ENCODE measurements at regions not wholly inside any gene's neighbourhood (a gene's known extent, or its start where the extent isn't known, plus 50 kb on each side); places are given as distances from the start of the nearest gene placed in this dataset.
"Not testable (repeated sequence)": the region's sequence is repeated elsewhere in the genome, so short reads cannot be mapped to it uniquely, and the experiment has no call there.

GRCh38 chr9:41269054-41269453, 79.9 kb upstream of the ZNG1F start:
- not testable (repeated sequence) for H3K4me1 ChIP-seq (ENCODE audit: insufficient read depth, low read length); H3K9ac ChIP-seq (ENCODE audit: low read depth, low read length); H3K27ac ChIP-seq (ENCODE audit: low read length); H3K4me3 ChIP-seq (ENCODE audit: low read length); H3K9me3 ChIP-seq (ENCODE audit: insufficient read depth, low read depth, low read length); H3K36me3 ChIP-seq (ENCODE audit: insufficient read depth, low read depth, low read length)
- H3K27me3 ChIP-seq (ENCODE audit: insufficient read depth, low read length): peaks cover 46% of the 10 kb centered on the region

- H3K9ac ChIP-seq (ENCODE audit: low read depth, low read length); H3K36me3 ChIP-seq (ENCODE audit: insufficient read depth, low read depth, low read length); H3K9me3 ChIP-seq (ENCODE audit: insufficient read depth, low read depth, low read length); H3K27ac ChIP-seq (ENCODE audit: low read length); H3K4me1 ChIP-seq (ENCODE audit: insufficient read depth, low read length); H3K4me3 ChIP-seq (ENCODE audit: low read length): not testable (repeated sequence)
- peaks cover 38% of the 10 kb centered on the region for H3K27me3 ChIP-seq (ENCODE audit: insufficient read depth, low read length)
Measured at GRCh38 chr9:41266602-41267001, 77.5 kb upstream of the ZNG1F start.

GRCh38 chr9:41266000-41266399, 76.9 kb upstream of the ZNG1F start:
- H3K4me3 ChIP-seq (ENCODE audit: low read length); H3K9me3 ChIP-seq (ENCODE audit: insufficient read depth, low read depth, low read length); H3K36me3 ChIP-seq (ENCODE audit: insufficient read depth, low read depth, low read length); H3K4me1 ChIP-seq (ENCODE audit: insufficient read depth, low read length); H3K27ac ChIP-seq (ENCODE audit: low read length); H3K9ac ChIP-seq (ENCODE audit: low read depth, low read length): not testable (repeated sequence)
- H3K27me3 ChIP-seq (ENCODE audit: insufficient read depth, low read length): peaks cover 32% of the 10 kb centered on the region

- H3K4me3 ChIP-seq (ENCODE audit: low read length); H3K4me1 ChIP-seq (ENCODE audit: insufficient read depth, low read length); H3K9ac ChIP-seq (ENCODE audit: low read depth, low read length); H3K27ac ChIP-seq (ENCODE audit: low read length); H3K36me3 ChIP-seq (ENCODE audit: insufficient read depth, low read depth, low read length); H3K27me3 ChIP-seq (ENCODE audit: insufficient read depth, low read length): not testable (repeated sequence)
- H3K9me3 ChIP-seq (ENCODE audit: insufficient read depth, low read depth, low read length): peaks cover 20% of the 10 kb centered on the region
Measured at GRCh38 chr9:41251973-41252372, 62.9 kb upstream of the ZNG1F start.

- not testable (repeated sequence) for H3K4me1 ChIP-seq (ENCODE audit: insufficient read depth, low read length); H3K27ac ChIP-seq (ENCODE audit: low read length); H3K9ac ChIP-seq (ENCODE audit: low read depth, low read length); H3K27me3 ChIP-seq (ENCODE audit: insufficient read depth, low read length); H3K4me3 ChIP-seq (ENCODE audit: low read length); H3K36me3 ChIP-seq (ENCODE audit: insufficient read depth, low read depth, low read length)
- peaks cover 23% of the 10 kb centered on the region for H3K9me3 ChIP-seq (ENCODE audit: insufficient read depth, low read depth, low read length)
Measured at GRCh38 chr9:41251101-41251500, 62.0 kb upstream of the ZNG1F start.

GRCh38 chr9:41246702-41247101, 57.6 kb upstream of the ZNG1F start:
- H3K27me3 ChIP-seq (ENCODE audit: insufficient read depth, low read length); H3K9ac ChIP-seq (ENCODE audit: low read depth, low read length); H3K36me3 ChIP-seq (ENCODE audit: insufficient read depth, low read depth, low read length); H3K4me3 ChIP-seq (ENCODE audit: low read length); H3K27ac ChIP-seq (ENCODE audit: low read length); H3K4me1 ChIP-seq (ENCODE audit: insufficient read depth, low read length): not testable (repeated sequence)
- peaks cover 32% of the 10 kb centered on the region for H3K9me3 ChIP-seq (ENCODE audit: insufficient read depth, low read depth, low read length)

Measured in iPS-20b (cell line).